Lung (tissue), 11 donors: ENCODE measurements at regions not wholly inside any gene's neighbourhood (a gene's known extent, or its start where the extent isn't known, plus 50 kb on each side); places are given as distances from the start of the nearest gene placed in this dataset.
A peak's percentile ranks its signal among the peaks of the same experiment; 100 is the strongest.

ENCODE experiments used
- ATAC-seq: fragments of 200-7000 bp; cut with Tn5 transposase; one replicate; pipeline ENCODE4 v1.9.1; 2020; ENCODE audit warnings: moderate number of reproducible peaks; ENCODE audit not compliant: insufficient read depth, low FRiP score
- DNase-seq, 3 donors: peaks; one replicate each; pipeline ENCODE4 v3.0.0-alpha.2; 2013 to 2017
- H3K27ac ChIP-seq, 2 donors: one replicate each; pipeline ENCODE4 v1.5.1; 2013; ENCODE audit warnings: mild to moderate bottlenecking in 2 of 2, moderate library complexity in 2 of 2, control low read depth in 1 of 2, inconsistent platforms in 1 of 2, low read depth in 1 of 2, low read length in 1 of 2
- H3K27me3 ChIP-seq, 3 donors: one replicate each; pipeline ENCODE4 v1.5.1; 2013; ENCODE audit warnings: low read length in 2 of 3; ENCODE audit not compliant: control insufficient read depth in 3 of 3, insufficient read depth in 3 of 3
- H3K36me3 ChIP-seq, 4 donors: one replicate each; pipeline ENCODE4 v1.5.1; 2013; ENCODE audit warnings: low read length in 4 of 4, mild to moderate bottlenecking in 1 of 4, moderate library complexity in 1 of 4; ENCODE audit not compliant: control insufficient read depth in 4 of 4, insufficient read depth in 4 of 4
- H3K4me1 ChIP-seq, 5 donors: one replicate each; pipeline ENCODE4 v1.5.1; 2013; ENCODE audit warnings: low read length in 5 of 5, mild to moderate bottlenecking in 2 of 5, moderate library complexity in 1 of 5; ENCODE audit not compliant: control insufficient read depth in 5 of 5, insufficient read depth in 5 of 5
- H3K4me3 ChIP-seq: one replicate; pipeline ENCODE4 v1.5.1; 2013; ENCODE audit warnings: mild to moderate bottlenecking, control low read depth, moderate library complexity
- H3K9ac ChIP-seq, 2 donors: one replicate each; pipeline ENCODE4 v1.5.1; 2013; ENCODE audit warnings: low read length in 2 of 2, control low read depth in 1 of 2; ENCODE audit not compliant: insufficient read depth in 1 of 2
- H3K9me3 ChIP-seq, 4 donors: one replicate each; pipeline ENCODE4 v1.5.1; 2013; ENCODE audit warnings: low read length in 3 of 4, mild to moderate bottlenecking in 1 of 4, moderate library complexity in 1 of 4; ENCODE audit not compliant: control insufficient read depth in 4 of 4, insufficient read depth in 3 of 4
- CTCF ChIP-seq: IDR thresholded peaks from 2 replicates; pipeline ENCODE4 v1.5.1; 2012; ENCODE audit warnings: mild to moderate bottlenecking; ENCODE audit errors: control extremely low read depth, extremely low read depth
- WGBS, 2 donors: extraction: QIAGEN DNeasy Blood & Tissue Kit; methylation state at CpG; one replicate each; pipeline ENCODE4 v1.1.7; 2013; 5-methylcytosine and 5-hydroxymethylcytosine counted together
- donor health status: control.
- donor health status: control.
- donor health status: Bipolar disorder and iron deficiency.
- donor health status: healthy.
- donor health status: DM: yes; HTN: yes; CAD: no.

- WGBS, 2 donors: 26 to 42% methylated on average over 11 of the region's 11 CpGs
- no peak for TF ChIP-seq CTCF
- DNase-seq (peak in 2 of 3 donors; percentile 27 to 54), ATAC-seq (no peak)
- H3K9ac ChIP-seq: no peak overlapping the region
- peaks cover 0 to 2% (median 0%) of the 10 kb centered on the region in 4 donors for H3K9me3 ChIP-seq
- no peaks in the 10 kb centered on the region for H3K4me1 ChIP-seq
- H3K36me3 ChIP-seq: no peaks in the 10 kb centered on the region
- peaks cover 0 to 16% (median 2%) of the 10 kb centered on the region in 3 donors for H3K27me3 ChIP-seq
- H3K27ac ChIP-seq: no peak overlapping the region
- H3K4me3 ChIP-seq: no peak overlapping the region
Observed at GRCh38 chr9:126108240-126108639, 218.4 kb upstream of the MVB12B start.

GRCh38 chr9:126109575-126109974, 217.1 kb upstream of the MVB12B start:
- H3K27me3 ChIP-seq: peaks cover 0 to 18% (median 2%) of the 10 kb centered on the region in 3 donors
- no peak for DNase-seq

GRCh38 chr9:126111556-126111955, 215.1 kb upstream of the MVB12B start:
- 82 to 93% methylated on average over 5 of the region's 5 CpGs for WGBS, 2 donors
- Histone ChIP-seq H3K27me3 (peaks cover 0 to 16% (median 2%) of the 10 kb centered on the region in 3 donors), H3K4me3 (no peak overlapping the region), H3K4me1 (no peaks in the 10 kb centered on the region), H3K9me3 (peaks cover 0 to under 1% (median 0%) of the 10 kb centered on the region in 4 donors), H3K9ac (no peak overlapping the region), H3K36me3 (no peaks in the 10 kb centered on the region), H3K27ac (no peak overlapping the region)
- no peak for DNase-seq
- TF ChIP-seq CTCF: no peak
- no peak for ATAC-seq

More at GRCh38 chr9:126109575-126109974, 217.1 kb upstream of the MVB12B start:
- no peak overlapping the region for H3K9ac ChIP-seq
- no peak for ATAC-seq
- H3K9me3 ChIP-seq: peaks cover 0 to 2% (median 0%) of the 10 kb centered on the region in 4 donors
- H3K36me3 ChIP-seq: no peaks in the 10 kb centered on the region
- H3K4me1 ChIP-seq: no peaks in the 10 kb centered on the region
- no peak overlapping the region for H3K4me3 ChIP-seq
- TF ChIP-seq CTCF: no peak
- H3K27ac ChIP-seq: no peak overlapping the region

- TF ChIP-seq CTCF: no peak
Observed at GRCh38 chr9:126112135-126112720, 214.4 kb upstream of the MVB12B start.

More at GRCh38 chr9:126112135-126112720, 214.4 kb upstream of the MVB12B start:
- no peaks in the 10 kb centered on the region for H3K4me1 ChIP-seq
- H3K9ac ChIP-seq: no peak overlapping the region
- DNase-seq: no peak
- peaks cover 0 to 2% (median 0%) of the 10 kb centered on the region in 4 donors for H3K9me3 ChIP-seq
- WGBS, 2 donors: 83% methylated on average over 11 of the region's 11 CpGs
- no peak overlapping the region for H3K4me3 ChIP-seq
- H3K27ac ChIP-seq: no peak overlapping the region
- H3K27me3 ChIP-seq: peaks cover 0 to 16% (median 2%) of the 10 kb centered on the region in 3 donors
- ATAC-seq: no peak
- no peaks in the 10 kb centered on the region for H3K36me3 ChIP-seq
